Hematopoietic multipotent progenitor cell (in vitro differentiated cells): ENCODE measurements at regions not wholly inside any gene's neighbourhood (a gene's known extent, or its start where the extent isn't known, plus 50 kb on each side); places are given as distances from the start of the nearest gene placed in this dataset.
"Not testable (repeated sequence)": the region's sequence is repeated elsewhere in the genome, so short reads cannot be mapped to it uniquely, and the experiment has no call there.

ENCODE experiments used
- DNase-seq, 3 donors: peaks; one replicate each; pipeline ENCODE4 v3.0.0-alpha.2; 2011 to 2015; ENCODE audit warnings: low read depth in 2 of 3, low spot score in 2 of 3

- no peak for DNase-seq
Observed at GRCh38 chr14:82766123-82766522, 1232.5 kb upstream of the SEL1L start.

GRCh38 chr14:82766996-82767395 lies 1233.3 kb upstream of the SEL1L start:
- no peak for DNase-seq

GRCh38 chr14:82776958-82777357 lies 1243.3 kb upstream of the SEL1L start:
- no peak for DNase-seq

GRCh38 chr14:82778008-82778590 lies 1244.4 kb upstream of the SEL1L start:
- DNase-seq, result no peak

GRCh38 chr14:82778601-82779000 lies 1244.9 kb upstream of the SEL1L start:
- DNase-seq, result no peak

- no peak for DNase-seq
Observed at GRCh38 chr14:82779301-82779700, 1245.6 kb upstream of the SEL1L start.

GRCh38 chr14:82785756-82786482 lies 1252.3 kb upstream of the SEL1L start:
- DNase-seq, result no peak

- no peak for DNase-seq
Observed at GRCh38 chr14:82786483-82786880, 1252.8 kb upstream of the SEL1L start.

GRCh38 chr14:82796086-82796485 lies 1262.4 kb upstream of the SEL1L start:
- DNase-seq, result no peak

- DNase-seq, result no peak
Observed at GRCh38 chr14:82798276-82798675, 1264.6 kb upstream of the SEL1L start.

- no peak for DNase-seq
Observed at GRCh38 chr14:82805892-82806825, 1272.5 kb upstream of the SEL1L start.

- DNase-seq, result no peak
Observed at GRCh38 chr14:82811246-82811645, 1277.6 kb upstream of the SEL1L start.

GRCh38 chr14:82814339-82814738 lies 1280.7 kb upstream of the SEL1L start:
- not testable (repeated sequence) for DNase-seq

GRCh38 chr14:82830596-82830995 lies 1296.9 kb upstream of the SEL1L start:
- no peak for DNase-seq

- DNase-seq, result no peak
Observed at GRCh38 chr14:82836256-82836950, 1302.8 kb upstream of the SEL1L start.

- DNase-seq, result peak in 1 of 3 donors; percentile 1
Observed at GRCh38 chr14:82837611-82838140, 1304.0 kb upstream of the SEL1L start.

GRCh38 chr14:82850576-82850975 lies 1316.9 kb upstream of the SEL1L start:
- DNase-seq, result no peak

GRCh38 chr14:82854131-82854530 lies 1320.5 kb upstream of the SEL1L start:
- DNase-seq, result no peak

- DNase-seq, result no peak
Observed at GRCh38 chr14:82854901-82855300, 1321.2 kb upstream of the SEL1L start.

- DNase-seq, result peak in 1 of 3 donors; percentile 18
Observed at GRCh38 chr14:82855912-82856391, 1322.3 kb upstream of the SEL1L start.
